ENCODE measurements at regions not wholly inside any gene's neighbourhood (a gene's known extent, or its start where the extent isn't known, plus 50 kb on each side); places are given as distances from the start of the nearest gene placed in this dataset.
"Not testable (repeated sequence)": the region's sequence is repeated elsewhere in the genome, so short reads cannot be mapped to it uniquely, and the experiment has no call there.

DNA sequence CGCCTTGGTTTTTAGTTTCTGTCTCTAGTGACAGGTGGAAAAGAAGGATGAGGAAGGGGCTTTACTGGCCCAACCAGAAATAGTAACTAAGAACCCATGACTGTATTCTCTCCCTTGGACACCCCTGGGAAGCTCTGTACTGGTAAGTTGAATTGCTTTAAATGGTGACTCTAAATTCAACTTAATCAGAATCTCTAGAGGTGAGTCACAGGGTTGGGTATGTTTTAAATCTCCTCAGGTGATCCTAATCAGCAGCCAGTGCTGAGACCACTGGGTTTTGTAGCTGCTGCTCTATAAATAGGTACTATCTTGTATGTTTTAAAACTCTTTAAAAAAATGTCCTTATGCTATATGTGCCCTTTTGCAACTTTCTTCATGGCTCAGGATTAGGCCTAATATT is 314.0 kb upstream of the ECI2 start:
- no peak for DNase-seq

DNA sequence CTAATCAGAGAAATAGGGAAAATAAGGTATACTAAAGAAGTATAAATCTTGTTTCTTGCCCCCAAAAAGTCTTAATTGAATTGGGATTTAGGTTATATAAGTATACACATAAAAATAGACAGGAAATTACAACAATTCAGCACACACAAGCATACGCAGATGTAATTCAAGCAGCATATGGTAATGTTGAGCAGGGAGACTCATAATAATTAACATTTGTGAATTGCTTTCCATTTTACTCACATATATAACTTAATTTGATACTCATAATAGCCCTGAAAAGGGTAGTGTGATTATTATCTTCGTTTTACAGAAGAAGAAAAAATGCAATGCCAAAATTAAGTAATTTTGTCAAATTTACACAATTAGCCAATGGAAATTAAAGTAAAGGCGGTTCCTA is 313.5 kb upstream of the ECI2 start:
- DNase-seq: no peak

- DNase-seq: no peak
These were observed 312.4 kb upstream of the ECI2 start for GRCh38 chr6:4447639-4448330.

- no peak for DNase-seq
These were observed 311.6 kb upstream of the ECI2 start for GRCh38 chr6:4446982-4447381.

GRCh38 chr6:4441981-4442434 is 306.6 kb upstream of the ECI2 start:
- DNase-seq: no peak

DNA sequence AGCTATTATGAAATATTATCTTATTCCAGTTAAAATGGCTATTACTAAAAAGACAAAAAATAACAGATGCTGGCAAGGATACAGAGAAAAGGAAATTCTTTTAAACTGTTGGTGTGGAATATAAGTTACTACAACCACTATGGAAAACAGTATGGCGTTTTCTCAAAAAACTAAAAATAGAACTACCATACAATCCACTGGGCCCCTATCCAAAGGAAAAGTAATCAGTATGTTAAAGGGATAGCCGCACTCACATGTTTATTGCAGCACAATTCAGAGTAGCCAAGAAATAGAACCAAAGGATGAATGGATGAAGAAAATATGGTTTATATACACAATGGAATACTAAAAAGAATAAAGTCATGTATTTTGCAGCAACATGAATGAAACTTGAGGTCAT is 303.8 kb upstream of the ECI2 start:
- DNase-seq: no peak

- no peak for DNase-seq
These were observed 302.0 kb upstream of the ECI2 start for GRCh38 chr6:4437342-4437741.

GRCh38 chr6:4435981-4436445 is 300.6 kb upstream of the ECI2 start:
- DNase-seq: no peak

DNA sequence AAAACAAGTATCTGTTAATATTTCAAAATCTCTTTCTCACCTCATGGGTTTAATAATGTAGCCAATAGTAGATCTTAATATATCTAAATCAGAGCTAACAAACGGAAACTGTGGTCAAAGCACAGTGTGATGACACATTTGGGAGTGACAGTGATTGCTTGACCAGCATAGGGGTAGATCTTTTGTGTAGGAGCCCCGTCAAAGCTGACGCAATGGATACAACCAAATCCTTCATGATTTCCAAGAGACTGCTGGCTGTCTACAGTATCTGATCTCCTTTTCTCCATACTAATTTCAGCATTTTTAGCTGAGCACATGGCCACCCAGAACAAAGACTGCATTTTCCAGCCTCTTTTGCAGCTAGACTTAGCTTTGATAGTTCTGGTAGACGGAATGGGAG is 299.3 kb upstream of the ECI2 start:
- DNase-seq: no peak

- no peak for DNase-seq
These were observed 297.8 kb upstream of the ECI2 start for GRCh38 chr6:4433199-4433598.

GRCh38 chr6:4426968-4427367 is 291.6 kb upstream of the ECI2 start:
- no peak for DNase-seq

- DNase-seq: no peak
These were observed 286.5 kb upstream of the ECI2 start for GRCh38 chr6:4421837-4422236.

GRCh38 chr6:4420160-4420865 is 284.9 kb upstream of the ECI2 start:
- DNase-seq: no peak

DNA sequence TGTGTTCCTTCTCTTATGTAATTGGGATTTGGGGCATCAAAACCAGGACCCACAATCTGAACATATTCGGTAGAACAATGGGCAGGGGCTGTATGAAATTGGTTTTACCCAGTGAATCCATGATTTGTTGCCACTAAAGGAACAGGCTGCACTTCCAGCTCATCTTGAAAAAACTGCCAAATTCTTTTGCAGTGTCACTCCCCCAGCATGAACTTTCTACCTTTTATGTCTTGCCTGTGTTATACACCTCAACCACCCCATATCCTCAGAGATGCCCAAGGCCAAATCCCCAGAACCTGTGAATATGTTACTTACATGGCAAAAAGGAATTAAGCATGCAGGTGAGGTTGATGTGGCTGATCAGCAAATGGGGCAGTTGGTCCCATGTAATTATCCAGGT is 280.2 kb upstream of the ECI2 start:
- no peak for DNase-seq

GRCh38 chr6:4414078-4414477 is 278.7 kb upstream of the ECI2 start:
- DNase-seq: not testable (repeated sequence)

- no peak for DNase-seq
These were observed 277.7 kb upstream of the ECI2 start for GRCh38 chr6:4413073-4413472.

DNA sequence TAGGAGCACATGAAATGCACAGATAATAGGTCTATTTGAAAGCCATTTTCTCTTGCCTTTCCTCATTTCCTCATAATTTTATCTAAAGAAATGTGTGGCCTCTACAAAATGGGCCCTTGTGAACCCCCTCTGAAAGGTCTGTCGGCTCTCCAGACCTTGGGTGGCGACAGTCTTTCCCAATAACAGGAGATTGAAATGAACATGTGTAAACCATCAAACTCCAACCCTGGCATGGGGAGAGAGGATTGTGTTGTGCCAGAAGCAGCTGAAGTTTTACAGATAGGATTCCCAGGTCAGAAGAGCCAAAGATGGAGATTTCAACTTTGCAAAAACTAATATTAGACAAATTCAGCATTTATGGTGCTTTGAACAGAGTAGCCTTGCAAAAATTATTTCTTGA is 277.1 kb upstream of the ECI2 start:
- DNase-seq: no peak

- DNase-seq: no peak
These were observed 276.7 kb upstream of the ECI2 start for GRCh38 chr6:4412077-4412476.

DNA sequence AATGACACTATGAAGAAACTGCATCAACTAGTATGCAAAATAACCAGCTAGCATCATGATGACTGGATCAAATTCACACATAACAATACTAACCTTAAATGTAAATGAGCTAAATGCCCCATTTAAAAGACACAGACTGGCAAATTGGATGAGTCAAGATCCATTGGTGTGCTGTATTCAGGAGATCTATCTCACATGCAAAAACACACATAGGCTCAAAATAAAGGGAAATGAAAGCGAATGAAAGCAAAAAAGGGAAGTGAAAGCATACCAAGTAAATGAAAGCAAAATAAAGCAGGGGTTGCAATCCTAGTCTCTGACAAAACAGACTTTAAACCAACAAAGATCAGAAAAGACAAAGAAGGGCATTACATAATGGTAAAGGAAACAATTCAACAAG is 272.3 kb upstream of the ECI2 start:
- DNase-seq: not testable (repeated sequence)

- DNase-seq: no peak
These were observed 270.3 kb upstream of the ECI2 start for GRCh38 chr6:4405621-4406212.

DNA sequence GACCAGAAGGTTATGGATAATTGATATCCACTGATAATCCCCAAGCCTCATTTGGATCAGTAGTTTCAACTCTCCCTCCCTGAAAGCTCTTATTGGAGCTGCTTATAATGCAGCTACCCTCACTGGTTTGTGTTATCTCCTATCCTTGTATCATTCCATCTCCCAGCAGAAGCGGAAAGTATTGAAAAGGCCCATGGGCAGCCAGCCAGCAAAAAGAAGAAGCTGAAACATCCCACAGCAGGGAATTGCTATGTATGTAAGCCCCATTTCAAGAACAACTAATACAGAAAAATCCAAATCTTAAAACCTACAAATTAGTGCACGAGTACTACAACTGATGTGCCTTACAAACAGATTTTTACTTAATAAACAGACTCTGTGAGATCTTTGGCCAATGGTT is 269.0 kb upstream of the ECI2 start:
- DNase-seq: no peak

- DNase-seq: no peak
These were observed 268.5 kb upstream of the ECI2 start for GRCh38 chr6:4403828-4404227.

DNA sequence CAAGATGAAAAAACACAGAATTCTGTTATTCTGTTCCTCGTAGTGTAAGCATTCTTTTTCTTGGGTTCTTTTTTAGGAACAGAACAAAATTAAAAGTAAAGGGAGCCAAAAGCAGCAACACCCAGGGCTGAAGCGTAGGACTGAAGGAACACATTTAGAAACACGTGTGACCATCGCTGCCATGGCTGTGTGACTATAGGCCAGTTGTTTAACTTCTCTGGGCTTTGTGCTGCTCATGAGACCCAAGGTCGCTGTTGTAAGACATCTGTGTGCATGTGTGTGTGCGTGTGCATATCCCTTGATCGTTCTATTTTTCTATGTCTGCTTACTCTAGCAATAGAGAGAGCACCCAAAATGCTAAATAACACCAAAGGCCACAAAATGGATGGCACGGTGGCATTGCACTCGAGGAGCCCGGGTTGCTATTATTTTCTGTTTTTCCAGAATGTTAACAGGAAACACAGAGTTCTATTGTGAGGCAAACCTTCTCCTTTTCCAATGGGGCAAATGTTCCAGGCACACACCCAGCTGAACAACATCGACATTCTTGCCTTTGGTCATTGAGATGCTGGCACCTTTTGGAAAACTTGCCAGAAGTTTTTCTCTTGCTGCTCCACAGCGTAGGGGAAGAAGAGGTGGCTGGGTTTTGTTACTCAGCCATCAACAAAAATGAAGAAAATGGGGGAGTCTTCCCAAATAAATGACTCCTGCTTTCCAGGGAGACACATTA is 267.8 kb upstream of the ECI2 start:
- no peak for DNase-seq

All from NCI-H1048 (cell line).